Cerebellar cortex (tissue), 1 donor: ENCODE measurements at regions not wholly inside any gene's neighbourhood (a gene's known extent, or its start where the extent isn't known, plus 50 kb on each side); places are given as distances from the start of the nearest gene placed in this dataset.
"Not testable (repeated sequence)": the region's sequence is repeated elsewhere in the genome, so short reads cannot be mapped to it uniquely, and the experiment has no call there.

ENCODE experiments used
- DNase-seq: peaks from one replicate; pipeline ENCODE4 v3.0.0-alpha.2; 2015; ENCODE audit warnings: low spot score

DNA sequence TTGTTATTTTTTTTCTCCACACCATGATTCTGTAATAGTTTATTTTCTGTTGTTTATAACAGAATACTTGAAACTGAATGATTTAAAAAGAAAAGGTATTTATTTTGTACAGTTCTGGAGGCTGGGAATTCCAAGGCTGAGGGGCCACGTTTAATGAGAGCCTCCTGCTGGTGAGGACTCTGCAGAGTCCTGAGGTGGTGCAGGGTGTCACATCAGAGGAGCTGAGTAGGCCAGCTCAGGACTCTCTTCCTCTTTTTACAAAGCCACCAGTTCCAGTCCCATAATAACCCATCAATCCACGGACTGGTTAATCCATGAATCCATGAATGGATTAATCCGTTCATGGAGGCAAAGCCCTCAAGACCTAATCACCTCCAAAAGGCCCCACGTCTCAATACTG, 71.6 kb downstream of the TFAP2A start:
- DNase-seq: no peak

- DNase-seq: no peak
These were observed 73.3 kb downstream of the TFAP2A start for GRCh38 chr6:10341605-10342004.

GRCh38 chr6:10338151-10338550, 76.7 kb downstream of the TFAP2A start:
- no peak for DNase-seq

DNA sequence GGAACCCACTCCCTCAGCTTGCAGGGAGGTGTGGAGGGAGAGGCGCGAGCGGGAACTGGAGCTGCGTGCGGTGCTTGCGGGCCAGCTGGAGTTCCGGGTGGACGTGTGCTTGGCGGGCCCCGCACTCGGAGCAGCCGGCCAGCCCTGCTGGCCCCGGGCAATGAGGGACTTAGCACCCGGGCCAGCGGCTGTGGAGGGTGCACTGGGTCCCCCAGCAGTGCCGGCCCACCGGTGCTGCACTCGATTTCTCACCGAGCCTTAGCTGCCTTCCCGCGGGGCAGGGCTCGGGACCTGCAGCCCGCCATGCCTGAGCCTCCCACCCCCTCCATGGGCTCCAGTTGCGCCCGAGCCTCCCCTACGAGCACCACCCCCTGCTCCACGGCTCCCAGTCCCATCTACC, 77.5 kb downstream of the TFAP2A start:
- DNase-seq: not testable (repeated sequence)

- no peak for DNase-seq
These were observed 82.8 kb downstream of the TFAP2A start for GRCh38 chr6:10332111-10332510.

- no peak for DNase-seq
These were observed 83.4 kb downstream of the TFAP2A start for GRCh38 chr6:10331334-10331968.

GRCh38 chr6:10330515-10330914, 84.4 kb downstream of the TFAP2A start:
- DNase-seq: no peak

DNA sequence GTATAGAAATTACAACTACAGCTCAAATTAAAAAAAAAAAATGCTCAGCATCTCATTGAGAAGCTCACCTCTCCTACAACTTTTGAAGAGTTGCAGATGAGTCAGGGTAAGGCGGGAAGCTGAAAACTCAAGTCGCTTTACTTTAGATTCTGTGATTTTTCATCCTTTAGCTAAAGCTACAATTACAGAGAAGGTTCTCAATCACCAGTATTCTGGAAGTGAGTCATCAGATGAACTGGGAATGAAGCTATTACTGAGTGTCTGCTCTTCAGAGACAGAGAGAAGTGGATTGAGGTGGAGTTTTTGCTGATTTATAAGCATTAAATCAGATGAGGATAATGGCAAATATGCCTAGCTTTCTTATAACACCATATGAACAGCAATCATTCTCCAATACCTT, 91.9 kb downstream of the TFAP2A start:
- no peak for DNase-seq

DNA sequence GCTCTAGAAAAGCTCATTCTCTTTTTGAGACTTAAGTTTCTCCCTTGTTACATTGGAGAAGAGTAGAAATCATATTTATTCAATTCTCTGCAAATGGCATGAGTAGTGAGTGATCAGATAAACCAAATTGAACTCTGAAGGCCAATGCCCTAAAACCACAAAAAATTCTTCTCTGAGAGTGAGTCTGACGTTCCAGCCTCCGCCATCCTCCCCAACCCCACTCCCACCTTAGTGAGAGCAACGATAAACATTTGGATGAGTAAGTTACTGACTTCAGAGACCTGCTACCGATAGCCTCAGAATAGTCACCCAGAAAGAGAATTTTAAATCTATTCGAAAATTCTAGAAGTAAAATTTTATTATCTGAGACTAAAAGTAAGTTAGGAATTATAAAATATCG, 94.6 kb downstream of the TFAP2A start:
- DNase-seq: no peak

DNA sequence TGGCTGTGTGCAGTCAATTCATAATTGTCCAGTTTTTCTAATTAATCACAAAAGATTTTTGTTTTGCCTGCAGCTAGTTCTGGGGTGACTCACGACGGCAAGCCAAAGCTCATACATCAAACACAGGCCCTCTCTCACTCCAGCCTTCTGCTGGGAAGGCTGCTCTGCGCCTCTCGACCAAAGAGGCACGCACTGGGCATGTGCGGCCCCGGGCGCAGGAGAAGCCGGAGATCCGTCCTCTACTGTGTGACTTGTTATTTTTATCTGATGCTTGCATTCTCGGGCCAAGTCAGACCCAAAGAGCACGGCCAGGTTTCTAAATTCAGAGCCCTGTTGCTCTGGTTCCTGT, 98.5 kb downstream of the TFAP2A start:
- no peak for DNase-seq

GRCh38 chr6:10315658-10316372, 99.1 kb downstream of the TFAP2A start:
- DNase-seq: no peak

- no peak for DNase-seq
These were observed 99.8 kb downstream of the TFAP2A start for GRCh38 chr6:10315034-10315433.

GRCh38 chr6:10314163-10314955, 100.5 kb downstream of the TFAP2A start:
- DNase-seq: no peak

GRCh38 chr6:10313799-10314162, 101.1 kb downstream of the TFAP2A start:
- DNase-seq: no peak

DNA sequence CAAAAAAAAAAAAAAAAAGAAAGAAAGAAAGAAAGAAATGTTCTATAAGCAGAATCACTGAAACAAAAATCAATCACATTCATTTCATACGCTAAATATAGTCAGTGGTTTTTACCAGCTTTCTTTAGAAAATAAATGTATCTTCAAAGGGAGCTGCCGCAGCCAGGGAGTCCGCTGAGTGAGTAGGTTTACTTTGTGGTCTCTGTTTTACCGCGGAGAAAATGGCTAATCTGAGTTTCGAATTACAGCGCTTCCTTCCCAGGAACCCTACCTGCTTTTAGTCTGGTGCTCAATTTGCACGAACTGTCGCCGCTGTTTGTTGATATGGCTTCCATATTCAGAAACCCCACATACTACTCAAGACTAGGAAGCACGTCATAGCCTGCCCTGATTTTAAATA, 102.4 kb downstream of the TFAP2A start:
- no peak for DNase-seq

DNA sequence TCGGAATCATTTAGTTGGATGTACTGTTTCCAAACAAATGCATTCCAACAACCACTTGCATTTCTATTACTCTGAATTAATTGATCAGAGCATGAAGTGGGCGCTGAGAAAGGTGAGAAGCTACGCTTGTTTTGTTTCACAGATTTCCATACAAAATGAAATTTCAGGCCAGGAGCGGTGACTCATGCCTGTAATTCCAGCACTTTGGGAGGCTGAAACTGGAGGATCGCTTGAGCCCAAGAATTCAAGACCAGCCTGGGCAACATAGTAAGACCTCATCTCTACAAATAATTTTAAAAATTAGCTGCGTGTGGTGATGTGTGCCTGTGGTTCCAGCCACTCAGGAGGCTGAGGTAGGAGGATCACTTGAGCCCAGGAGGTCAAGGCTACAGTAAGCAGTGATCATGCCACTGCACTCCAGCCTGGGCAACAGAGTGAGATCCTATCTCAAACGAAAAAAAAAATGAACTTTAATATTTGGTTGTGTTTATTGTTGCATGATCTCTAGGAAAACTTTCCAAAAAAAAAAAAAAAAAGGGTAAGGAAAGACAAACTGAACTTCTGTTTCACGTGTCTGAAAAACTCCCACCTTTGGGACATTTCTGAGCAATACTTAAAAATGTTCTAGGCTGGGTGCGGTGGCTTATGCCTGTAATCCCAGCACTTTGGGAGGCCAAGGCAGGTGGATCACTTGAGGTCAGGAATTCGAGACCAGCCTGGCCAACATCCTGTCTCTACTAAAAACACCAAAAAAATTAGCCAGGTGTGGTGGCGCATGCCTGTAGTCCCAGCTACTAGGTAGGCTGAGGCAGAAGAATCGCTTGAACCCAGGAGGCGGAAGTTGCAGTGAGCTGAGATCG, 103.1 kb downstream of the TFAP2A start:
- DNase-seq: not testable (repeated sequence)

- DNase-seq: no peak
These were observed 104.0 kb downstream of the TFAP2A start for GRCh38 chr6:10310826-10311225.

GRCh38 chr6:10310330-10310653, 104.6 kb downstream of the TFAP2A start:
- DNase-seq: no peak

DNA sequence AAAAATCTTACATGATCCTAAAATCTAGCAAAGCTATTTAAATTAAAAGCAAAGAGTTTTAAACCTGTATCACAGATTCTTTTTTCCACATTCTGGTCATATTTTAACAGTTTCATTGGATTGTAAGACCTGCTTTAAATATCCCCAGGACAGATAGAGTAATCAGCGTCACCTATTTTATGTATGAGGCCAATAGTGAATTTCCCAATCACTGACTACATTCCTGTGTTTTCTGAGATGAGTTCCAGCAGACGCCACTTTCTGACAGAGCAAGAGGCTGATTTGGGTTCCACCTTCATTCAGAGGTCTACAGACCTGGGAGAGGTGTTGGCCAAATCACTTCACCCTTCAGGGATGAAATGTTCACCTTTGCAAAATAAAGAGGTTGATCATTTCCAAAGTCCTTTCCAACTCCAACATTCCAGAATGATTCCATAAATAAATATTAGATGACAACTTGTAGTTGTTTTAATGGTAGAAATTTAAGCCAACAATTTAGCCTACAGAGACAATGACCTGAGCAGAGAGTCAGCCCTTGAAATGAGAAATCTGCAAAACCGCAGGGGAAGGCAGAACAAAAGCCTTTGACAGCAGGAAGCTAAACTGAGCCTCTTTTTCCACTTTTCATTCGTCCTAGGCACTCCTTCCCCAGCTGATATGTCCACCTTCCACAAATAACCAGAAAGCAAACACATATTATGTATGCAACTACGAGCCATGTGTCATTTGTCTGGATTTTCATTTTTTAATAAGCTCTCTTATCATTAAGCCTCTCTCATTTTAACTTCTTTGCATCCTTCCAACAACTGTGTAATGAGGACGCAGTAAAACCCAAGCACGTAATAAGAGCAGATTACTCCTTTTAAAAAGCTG, 105.2 kb downstream of the TFAP2A start:
- no peak for DNase-seq

DNA sequence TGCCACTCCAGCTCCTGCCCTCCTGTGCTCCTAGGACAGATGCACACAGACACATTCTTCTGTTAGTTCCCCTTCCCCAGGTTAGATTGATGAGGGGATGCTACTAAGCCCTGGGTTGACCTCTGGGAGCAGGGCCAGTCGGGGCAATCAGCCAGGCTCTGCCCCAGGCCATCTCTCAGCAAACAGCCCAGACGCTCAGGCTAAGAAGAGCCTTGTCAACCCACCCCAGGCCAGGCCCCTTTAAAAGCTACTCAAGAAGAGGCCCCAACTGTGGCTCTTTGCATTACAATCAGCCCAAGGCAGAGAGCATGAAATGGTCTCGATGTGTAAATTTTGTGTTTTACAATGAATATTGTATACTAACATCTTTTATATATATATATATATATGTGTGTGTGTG, 107.4 kb downstream of the TFAP2A start:
- no peak for DNase-seq

DNA sequence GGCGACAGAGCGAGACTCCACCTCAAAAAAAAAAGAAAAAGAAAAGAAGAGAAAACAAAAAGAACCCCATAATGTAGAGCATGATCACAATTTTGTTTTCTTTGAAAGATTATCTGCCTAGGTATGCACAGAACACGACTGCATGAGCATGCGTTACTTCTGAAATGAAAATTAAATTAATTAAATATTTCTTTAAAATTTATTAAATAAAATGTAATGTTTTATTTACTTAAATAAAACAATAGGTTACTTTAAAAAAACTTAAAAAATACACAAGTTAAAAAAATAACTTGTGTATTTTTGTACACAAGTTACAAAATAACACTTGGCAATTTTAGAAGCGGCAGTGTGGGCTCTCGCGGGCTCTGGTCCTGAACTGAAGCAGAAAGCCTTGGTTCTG, 107.8 kb downstream of the TFAP2A start:
- no peak for DNase-seq
